Upper lobe of left lung (tissue), 6 donors: ENCODE measurements at regions not wholly inside any gene's neighbourhood (a gene's known extent, or its start where the extent isn't known, plus 50 kb on each side); places are given as distances from the start of the nearest gene placed in this dataset.
A peak's percentile ranks its signal among the peaks of the same experiment; 100 is the strongest.
"Not testable (repeated sequence)": the region's sequence is repeated elsewhere in the genome, so short reads cannot be mapped to it uniquely, and the experiment has no call there.

Experiments used
- ATAC-seq, 2 donors: fragments of 200-7000 bp; cut with Tn5 transposase; one replicate each; pipeline ENCODE4 v1.9.1; 2022; ENCODE audit warnings: mild to moderate bottlenecking in 2 of 2, moderate library complexity in 2 of 2; ENCODE audit not compliant: low FRiP score in 2 of 2
- DNase-seq, 2 donors: peaks; one replicate each; pipeline ENCODE4 v3.0.0-alpha.2; 2019 to 2020
- H3K27ac ChIP-seq, 4 donors: fragments of 200-600 bp; sonication (generic); one replicate each; pipeline ENCODE4 v1.5.1; 2016 to 2019
- H3K27me3 ChIP-seq, 4 donors: fragments of 200-600 bp; sonication (generic); one replicate each; pipeline ENCODE4 v1.5.1; 2017 to 2019
- H3K36me3 ChIP-seq, 4 donors: fragments of 200-600 bp; sonication (generic); one replicate each; pipeline ENCODE4 v1.5.1; 2016 to 2019
- H3K4me1 ChIP-seq, 4 donors: fragments of 200-600 bp; sonication (generic); one replicate each; pipeline ENCODE4 v1.5.1; 2018 to 2019
- H3K4me3 ChIP-seq, 4 donors: fragments of 200-600 bp; sonication (generic); one replicate each; pipeline ENCODE4 v1.5.1; 2017 to 2019; ENCODE audit warnings: mild to moderate bottlenecking in 2 of 4, moderate library complexity in 1 of 4
- H3K9me3 ChIP-seq, 4 donors: fragments of 200-600 bp; sonication (generic); one replicate each; pipeline ENCODE4 v1.5.1; 2018 to 2019
- CTCF ChIP-seq, 6 experiments: fragments of 450-650 bp in 4 of 6; fragments of 200-600 bp in 2 of 6; sonication (generic) in 2 of 6; IDR thresholded peaks; one replicate each; pipeline ENCODE4 v1.5.1; 2016 to 2019; ENCODE audit warnings: antibody characterized with exemption in 6 of 6
- EP300 ChIP-seq, 4 donors: sonication (generic); formaldehyde crosslinking; IDR thresholded peaks; one replicate each; pipeline ENCODE4 v1.5.1; 2017; ENCODE audit warnings: antibody characterized with exemption in 4 of 4, control low read depth in 2 of 4
- POLR2A ChIP-seq, 4 donors: fragments of 450-650 bp; IDR thresholded peaks; one replicate each; pipeline ENCODE4 v1.5.1; 2016 to 2017; ENCODE audit warnings: antibody characterized with exemption in 4 of 4, mild to moderate bottlenecking in 2 of 4
- POLR2AphosphoS5 ChIP-seq, 2 donors: sonication (generic); formaldehyde crosslinking; IDR thresholded peaks; one replicate each; pipeline ENCODE4 v1.5.1; 2017; ENCODE audit warnings: antibody characterized with exemption in 2 of 2
- WGBS, 2 donors: methylation state at CpG; one replicate each; pipeline ENCODE4 v1.1.5; 2017 to 2018; 5-methylcytosine and 5-hydroxymethylcytosine counted together
- donor health status: DM: no; HTN: no; CAD: no; lungs with moderate emphysema.
- donor health status: DM: no; HTN: yes; CAD: no; lungs with severe emphysema.

DNA sequence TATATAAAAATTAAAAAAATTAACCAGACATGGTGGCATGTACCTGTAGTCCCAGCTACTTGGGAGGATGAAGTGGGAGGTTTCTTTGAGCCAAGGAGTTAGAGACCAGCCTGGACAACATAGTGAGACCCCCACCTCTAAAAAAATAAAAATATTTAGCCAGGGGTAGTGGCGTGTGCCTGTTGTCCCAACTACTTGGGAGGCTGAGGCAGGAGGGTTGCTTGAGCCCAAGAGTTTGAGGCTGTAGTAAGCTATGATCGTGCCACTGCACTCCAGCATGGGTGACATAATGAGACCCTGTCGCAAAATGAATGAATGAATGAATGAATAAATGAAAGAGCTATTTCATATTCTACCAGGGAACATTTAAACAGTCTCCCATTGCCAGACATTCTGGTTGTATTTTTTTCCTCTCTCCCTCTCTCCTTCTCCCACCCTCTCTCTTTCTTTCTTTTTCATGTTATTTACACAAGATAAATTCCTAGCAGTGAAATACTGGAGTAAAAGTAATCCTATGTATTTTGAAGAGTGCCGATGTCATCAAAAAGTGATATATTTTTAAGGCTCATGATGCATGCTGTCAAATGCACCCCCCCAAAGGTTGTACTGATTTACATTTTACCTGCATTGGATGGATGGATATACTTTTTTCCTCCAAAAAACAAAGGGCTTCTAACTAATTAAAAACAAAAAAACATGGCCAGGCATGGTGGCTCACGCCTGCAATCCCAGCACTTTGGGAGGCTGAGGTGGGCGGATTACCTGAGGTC lies 194.8 kb upstream of the ZNF217 start:
- no peak overlapping the region for H3K4me3 ChIP-seq
- no peaks in the 10 kb centered on the region for H3K9me3 ChIP-seq
- no peak for ATAC-seq
- 97 to 98% methylated on average over 6 of the region's 6 CpGs for WGBS, 2 donors
- peaks cover 6 to 18% (median 10%) of the 10 kb centered on the region in 4 donors for H3K4me1 ChIP-seq
- H3K27me3 ChIP-seq, result no peaks in the 10 kb centered on the region
- no peak for TF ChIP-seq EP300 (IDR thresholded peaks at IDR 0.05)
- TF ChIP-seq CTCF (IDR thresholded peaks at IDR 0.05), result no peak
- no peak for TF ChIP-seq POLR2A (IDR thresholded peaks at IDR 0.05)
- no peak for TF ChIP-seq POLR2AphosphoS5 (IDR thresholded peaks at IDR 0.05)
- no peak overlapping the region for H3K27ac ChIP-seq
- no peak for DNase-seq
- H3K36me3 ChIP-seq, result no peaks in the 10 kb centered on the region

- not testable (repeated sequence) for H3K36me3 ChIP-seq, DNase-seq, H3K27me3 ChIP-seq, H3K4me3 ChIP-seq, ATAC-seq, H3K9me3 ChIP-seq
- WGBS, 2 donors, result 58 to 78% methylated on average over 8 of the region's 8 CpGs
- Histone ChIP-seq H3K4me1 (peaks cover 6 to 18% (median 10%) of the 10 kb centered on the region in 4 donors), H3K27ac (peak overlapping the region in 1 of 4 donors; percentile 1)
Measured at GRCh38 chr20:53787491-53787931, 193.9 kb upstream of the ZNF217 start.

DNA sequence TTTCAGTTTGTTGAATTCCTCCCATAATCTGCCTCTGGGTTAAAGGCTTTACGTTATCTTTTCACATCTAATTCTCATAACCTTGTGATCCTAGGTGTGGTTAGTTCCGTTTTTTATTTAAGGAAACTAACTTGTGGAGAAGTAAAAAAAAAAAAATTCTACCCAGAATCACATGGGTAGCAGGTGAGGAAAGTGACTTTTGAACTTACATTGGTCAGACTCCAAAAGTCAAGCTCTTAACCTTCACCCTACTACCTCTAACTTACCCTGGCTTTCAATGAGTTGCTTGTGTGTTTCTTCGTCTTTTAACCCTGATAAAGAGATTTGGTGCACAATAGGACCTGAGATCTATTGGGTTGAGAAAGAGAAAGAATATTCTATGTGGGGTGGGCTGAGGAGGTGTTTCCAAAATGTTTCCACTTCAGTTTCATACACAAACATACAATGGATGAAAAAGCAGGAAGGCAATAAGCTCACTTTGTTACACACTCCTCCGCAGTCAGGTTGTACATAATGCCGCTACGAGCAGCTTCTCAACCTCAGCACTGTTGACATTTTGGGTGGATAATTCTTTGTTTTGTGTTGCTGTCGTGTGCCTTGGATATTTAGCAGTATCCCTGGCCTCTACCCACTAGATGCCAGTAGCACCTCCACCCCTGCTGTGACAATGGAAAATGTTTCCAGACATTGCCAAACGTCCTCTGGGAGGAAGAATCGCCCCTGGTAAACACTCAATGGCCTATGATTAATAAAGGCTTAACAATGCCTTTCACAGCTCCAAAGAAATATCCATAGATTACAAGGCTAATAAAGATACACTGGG lies 193.0 kb upstream of the ZNF217 start:
- DNase-seq (no peak), ATAC-seq (peak in 1 of 2 donors; percentile 26)
- TF ChIP-seq EP300 (IDR thresholded peaks at IDR 0.05) (no peak), CTCF (IDR thresholded peaks at IDR 0.05) (peak in 1 of 6 experiments; percentile 11)
- Histone ChIP-seq H3K4me1 (peaks cover 6 to 18% (median 10%) of the 10 kb centered on the region in 4 donors), H3K4me3 (no peak overlapping the region), H3K27ac (peak overlapping the region in 1 of 4 donors; percentile 1), H3K36me3 (no peaks in the 10 kb centered on the region), H3K9me3 (no peaks in the 10 kb centered on the region), H3K27me3 (no peaks in the 10 kb centered on the region)
- 48 to 49% methylated on average over 9 of the region's 9 CpGs for WGBS, 2 donors

DNA sequence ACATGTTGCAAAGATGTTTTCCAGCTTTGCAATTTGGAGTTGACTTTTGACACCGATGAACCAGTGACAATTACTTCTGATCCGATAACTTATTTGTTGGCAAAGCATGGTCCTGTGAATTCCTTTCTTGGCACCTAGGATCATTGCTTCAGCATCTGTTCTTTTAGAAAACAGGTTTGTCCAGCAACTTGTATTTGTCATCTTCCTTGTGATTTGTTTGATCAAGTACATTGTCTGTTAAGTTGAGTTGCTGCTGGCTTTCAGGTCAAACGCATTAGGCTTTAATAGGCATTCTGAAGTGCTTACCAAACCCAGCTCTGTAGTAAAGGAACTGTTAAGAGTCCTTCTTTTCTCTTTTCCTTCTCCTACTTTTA lies 192.4 kb upstream of the ZNF217 start:
- H3K9me3 ChIP-seq, result no peaks in the 10 kb centered on the region
- H3K36me3 ChIP-seq, result no peaks in the 10 kb centered on the region
- TF ChIP-seq CTCF (IDR thresholded peaks at IDR 0.05) (no peak), POLR2AphosphoS5 (IDR thresholded peaks at IDR 0.05) (no peak), POLR2A (IDR thresholded peaks at IDR 0.05) (no peak)
- H3K27me3 ChIP-seq, result no peaks in the 10 kb centered on the region
- H3K4me3 ChIP-seq, result no peak overlapping the region
- DNase-seq (no peak), ATAC-seq (no peak)
- H3K27ac ChIP-seq, result no peak overlapping the region
- 53 to 66% methylated on average over 3 of the region's 3 CpGs for WGBS, 2 donors
- peaks cover 6 to 18% (median 10%) of the 10 kb centered on the region in 4 donors for H3K4me1 ChIP-seq

DNA sequence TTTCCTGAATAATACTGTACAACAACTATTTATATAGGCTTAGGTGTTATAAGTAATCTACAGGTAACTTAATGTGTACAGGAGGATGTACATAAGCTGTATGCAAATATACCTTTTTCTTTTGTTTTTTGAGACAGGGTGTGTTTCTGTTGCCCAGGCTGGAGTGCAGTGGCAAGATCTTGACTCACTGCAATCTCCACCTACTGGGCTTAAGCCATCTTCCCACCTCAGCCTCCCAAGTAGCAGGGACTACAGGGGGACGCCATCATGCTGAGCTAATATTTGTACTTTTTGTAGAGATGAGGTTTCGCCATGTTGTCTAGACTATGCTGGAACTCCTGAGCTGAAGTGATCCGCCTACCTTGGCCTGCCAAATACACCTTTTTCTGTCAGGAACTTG lies 191.7 kb upstream of the ZNF217 start:
- 87 to 88% methylated on average over 3 of the region's 3 CpGs for WGBS, 2 donors
- H3K27me3 ChIP-seq, result no peaks in the 10 kb centered on the region
- no peaks in the 10 kb centered on the region for H3K9me3 ChIP-seq
- no peak overlapping the region for H3K27ac ChIP-seq
- H3K4me1 ChIP-seq, result peaks cover 6 to 18% (median 10%) of the 10 kb centered on the region in 4 donors
- no peaks in the 10 kb centered on the region for H3K36me3 ChIP-seq
- TF ChIP-seq POLR2AphosphoS5 (IDR thresholded peaks at IDR 0.05), result no peak
- TF ChIP-seq CTCF (IDR thresholded peaks at IDR 0.05), result no peak
- ATAC-seq (no peak), DNase-seq (no peak)
- no peak overlapping the region for H3K4me3 ChIP-seq
